NCI-H128 (cell line): ENCODE measurements at regions not wholly inside any gene's neighbourhood (a gene's known extent, or its start where the extent isn't known, plus 50 kb on each side); places are given as distances from the start of the nearest gene placed in this dataset.

Experiments used
- DNase-seq: peaks from one replicate; lab custom pipeline; 2025; ENCODE audit not compliant: unreplicated experiment; lab: John Stamatoyannopoulos, UW

- no peak for DNase-seq
These were observed 774.7 kb upstream of the ROBO1 start for GRCh38 chr3:80542456-80542855.

- no peak for DNase-seq
These were observed 769.9 kb upstream of the ROBO1 start for GRCh38 chr3:80537680-80538079.

GRCh38 chr3:80535286-80535685, 767.5 kb upstream of the ROBO1 start:
- no peak for DNase-seq

GRCh38 chr3:80533553-80533952, 765.8 kb upstream of the ROBO1 start:
- no peak for DNase-seq

GRCh38 chr3:80526153-80526552, 758.4 kb upstream of the ROBO1 start:
- DNase-seq = no peak

- no peak for DNase-seq
These were observed 753.3 kb upstream of the ROBO1 start for GRCh38 chr3:80521081-80521480.

- no peak for DNase-seq
These were observed 751.6 kb upstream of the ROBO1 start for GRCh38 chr3:80519436-80519835.

- no peak for DNase-seq
These were observed 728.7 kb upstream of the ROBO1 start for GRCh38 chr3:80496452-80496851.

- no peak for DNase-seq
These were observed 724.4 kb upstream of the ROBO1 start for GRCh38 chr3:80492162-80492561.

- no peak for DNase-seq
These were observed 705.2 kb upstream of the ROBO1 start for GRCh38 chr3:80472961-80473360.

GRCh38 chr3:80472459-80472858, 704.7 kb upstream of the ROBO1 start:
- DNase-seq = no peak

GRCh38 chr3:80470433-80470832, 702.6 kb upstream of the ROBO1 start:
- DNase-seq = no peak

GRCh38 chr3:80465746-80466145, 697.9 kb upstream of the ROBO1 start:
- no peak for DNase-seq

GRCh38 chr3:80451393-80451792, 683.6 kb upstream of the ROBO1 start:
- no peak for DNase-seq

- DNase-seq = no peak
These were observed 677.8 kb upstream of the ROBO1 start for GRCh38 chr3:80445641-80446040.

- no peak for DNase-seq
These were observed 677.3 kb upstream of the ROBO1 start for GRCh38 chr3:80445053-80445452.

- no peak for DNase-seq
These were observed 671.7 kb upstream of the ROBO1 start for GRCh38 chr3:80439490-80439889.

GRCh38 chr3:80434366-80434765, 666.6 kb upstream of the ROBO1 start:
- no peak for DNase-seq

GRCh38 chr3:80424951-80425350, 657.2 kb upstream of the ROBO1 start:
- DNase-seq = no peak

GRCh38 chr3:80408030-80408721, 640.4 kb upstream of the ROBO1 start:
- DNase-seq = no peak

GRCh38 chr3:80405618-80406017, 637.8 kb upstream of the ROBO1 start:
- DNase-seq = no peak

- no peak for DNase-seq
These were observed 627.2 kb upstream of the ROBO1 start for GRCh38 chr3:80395023-80395422.

- DNase-seq = no peak
These were observed 623.8 kb upstream of the ROBO1 start for GRCh38 chr3:80391573-80391972.
